Liver (tissue), 8 donors: ENCODE measurements at regions not wholly inside any gene's neighbourhood (a gene's known extent, or its start where the extent isn't known, plus 50 kb on each side); places are given as distances from the start of the nearest gene placed in this dataset.

Experiments used
- DNase-seq: peaks from one replicate; pipeline ENCODE4 v3.0.0-alpha.2; 2017; ENCODE audit warnings: low spot score
- H3K27ac ChIP-seq, 2 donors: one replicate each; pipeline ENCODE4 v1.7.0; 2013; ENCODE audit warnings: inconsistent platforms in 2 of 2, low read length in 2 of 2, control low read depth in 1 of 2, low read depth in 1 of 2, mild to moderate bottlenecking in 1 of 2
- H3K27me3 ChIP-seq, 4 donors: one replicate each; pipeline versions ENCODE4 v1.6.1 to v1.7.0; 2013; ENCODE audit warnings: low read length in 3 of 4, inconsistent platforms in 1 of 4, mild to moderate bottlenecking in 1 of 4, moderate library complexity in 1 of 4; ENCODE audit not compliant: control insufficient read depth in 4 of 4, insufficient read depth in 4 of 4
- H3K36me3 ChIP-seq, 4 donors: one replicate each; pipeline versions ENCODE4 v1.6.1 to v1.7.0; 2013; ENCODE audit warnings: low read length in 3 of 4, mild to moderate bottlenecking in 3 of 4, low read depth in 1 of 4, moderate library complexity in 1 of 4; ENCODE audit not compliant: control insufficient read depth in 4 of 4, insufficient read depth in 3 of 4
- H3K4me1 ChIP-seq, 4 donors: one replicate each; pipeline versions ENCODE4 v1.6.1 to v1.7.0; 2013; ENCODE audit warnings: low read length in 3 of 4, mild to moderate bottlenecking in 3 of 4, moderate library complexity in 1 of 4; ENCODE audit not compliant: control insufficient read depth in 4 of 4, insufficient read depth in 4 of 4
- H3K4me3 ChIP-seq, 3 donors: one replicate each; pipeline versions ENCODE4 v1.6.1 to v1.7.0; 2013; ENCODE audit warnings: low read length in 3 of 3, control low read depth in 1 of 3, low read depth in 1 of 3, mild to moderate bottlenecking in 1 of 3
- H3K9ac ChIP-seq, 2 donors: one replicate each; pipeline ENCODE4 v1.7.0; 2013; ENCODE audit warnings: low read length in 2 of 2, mild to moderate bottlenecking in 2 of 2, moderate library complexity in 2 of 2, control low read depth in 1 of 2, low read depth in 1 of 2
- H3K9me3 ChIP-seq, 4 donors: one replicate each; pipeline versions ENCODE4 v1.6.1 to v1.7.0; 2013; ENCODE audit warnings: low read length in 3 of 4; ENCODE audit not compliant: control insufficient read depth in 4 of 4
- ATF3 ChIP-seq: IDR thresholded peaks from 2 replicates; pipeline ENCODE4 v1.6.1; 2016; ENCODE audit warnings: antibody characterized with exemption
- CTCF ChIP-seq: fragments of 150-350 bp; IDR thresholded peaks from 2 replicates; pipeline ENCODE4 v1.5.1; 2017; ENCODE audit warnings: improper control_type of control experiment, low read depth, low read length; ENCODE audit not compliant: missing input control
- EGR1 ChIP-seq, 2 donors: IDR thresholded peaks; 2 replicates each; pipeline ENCODE4 v1.6.1; 2016 to 2018; ENCODE audit warnings: antibody characterized with exemption in 2 of 2, low read depth in 2 of 2
- FOXA1 ChIP-seq: IDR thresholded peaks from 2 replicates; pipeline ENCODE4 v1.6.1; 2016; ENCODE audit warnings: antibody characterized with exemption
- GABPA ChIP-seq, 2 donors: IDR thresholded peaks in 1 of 2; conservative IDR thresholded peaks in 1 of 2; 2 replicates each; pipeline ENCODE4 v1.6.1; 2016; ENCODE audit warnings: antibody characterized with exemption in 2 of 2, mild to moderate bottlenecking in 1 of 2, moderate library complexity in 1 of 2
- HNF4A ChIP-seq, 2 donors: conservative IDR thresholded peaks; 2 replicates each; pipeline ENCODE4 v1.6.1; 2016; ENCODE audit warnings: antibody characterized with exemption in 2 of 2, mild to moderate bottlenecking in 2 of 2
- HNF4G ChIP-seq: IDR thresholded peaks from 2 replicates; pipeline ENCODE4 v1.6.1; 2016; ENCODE audit warnings: antibody characterized with exemption
- JUND ChIP-seq, 2 donors: IDR thresholded peaks; 2 replicates each; pipeline ENCODE4 v1.6.1; 2016; ENCODE audit warnings: antibody characterized with exemption in 2 of 2
- MAX ChIP-seq: IDR thresholded peaks from 2 replicates; pipeline ENCODE4 v1.6.1; 2016; ENCODE audit warnings: antibody characterized with exemption
- NR2F2 ChIP-seq: IDR thresholded peaks from 2 replicates; pipeline ENCODE4 v1.6.1; 2016; ENCODE audit warnings: antibody characterized with exemption
- REST ChIP-seq: IDR thresholded peaks from 2 replicates; pipeline ENCODE4 v1.6.1; 2016; ENCODE audit warnings: antibody characterized with exemption, mild to moderate bottlenecking
- SP1 ChIP-seq: IDR thresholded peaks from 2 replicates; pipeline ENCODE4 v1.6.1; 2018; ENCODE audit warnings: antibody characterized with exemption, mild to moderate bottlenecking
- TAF1 ChIP-seq: conservative IDR thresholded peaks from 2 replicates; pipeline ENCODE4 v1.6.1; 2016; ENCODE audit warnings: antibody characterized with exemption, mild to moderate bottlenecking
- WGBS: extraction: QIAGEN DNeasy Blood & Tissue Kit; methylation state at CpG from one replicate; pipeline ENCODE4 v1.1.7; 2013; 5-methylcytosine and 5-hydroxymethylcytosine counted together
- donor health status: healthy.
- donor health status: healthy.
- donor health status: healthy.
- donor health status: healthy.
- donor health status: healthy.

GRCh38 chr20:11216451-11217314 is 542.9 kb upstream of the JAG1 start:
- no peak overlapping the region for H3K4me3 ChIP-seq
- H3K9me3 ChIP-seq, result no peaks in the 10 kb centered on the region
- H3K4me1 ChIP-seq, result no peaks in the 10 kb centered on the region
- TF ChIP-seq ATF3 (no peak), NR2F2 (peak; percentile 76)
- H3K27me3 ChIP-seq, result peaks cover 0 to 4% (median 0%) of the 10 kb centered on the region in 4 donors
- DNase-seq, result no peak
- 39% methylated on average over 7 of the region's 7 CpGs for WGBS
- H3K9ac ChIP-seq, result no peak overlapping the region
- peak overlapping the region in 1 of 2 donors; percentile 5 for H3K27ac ChIP-seq
- no peaks in the 10 kb centered on the region for H3K36me3 ChIP-seq

- Histone ChIP-seq H3K9ac (no peak overlapping the region), H3K36me3 (no peaks in the 10 kb centered on the region), H3K27me3 (peaks cover 0 to 4% (median 0%) of the 10 kb centered on the region in 4 donors), H3K4me1 (no peaks in the 10 kb centered on the region), H3K4me3 (no peak overlapping the region), H3K9me3 (no peaks in the 10 kb centered on the region), H3K27ac (no peak overlapping the region)
- DNase-seq, result no peak
- 55% methylated on average over 6 of the region's 6 CpGs for WGBS
- no peak for TF ChIP-seq MAX
- TF ChIP-seq CTCF, result no peak
- TF ChIP-seq EGR1 (IDR thresholded peaks at IDR 0.05; ENCODE audit: low read depth in 2 of 2), result no peak
- no peak for TF ChIP-seq FOXA1
- TF ChIP-seq GABPA (IDR thresholded peaks at IDR 0.05 in 1 of 2, conservative IDR thresholded peaks at IDR 0.05 in 1 of 2), result no peak
Observed at GRCh38 chr20:11217326-11218172, 543.8 kb upstream of the JAG1 start.

- peaks cover 0 to 4% (median 0%) of the 10 kb centered on the region in 4 donors for H3K27me3 ChIP-seq
- no peak overlapping the region for H3K27ac ChIP-seq
- H3K4me3 ChIP-seq, result no peak overlapping the region
- H3K9me3 ChIP-seq, result no peaks in the 10 kb centered on the region
- H3K36me3 ChIP-seq, result no peaks in the 10 kb centered on the region
- WGBS, result 23% methylated on average over 2 of the region's 2 CpGs
- DNase-seq, result no peak
- H3K4me1 ChIP-seq, result no peaks in the 10 kb centered on the region
- H3K9ac ChIP-seq, result no peak overlapping the region
- no peak for TF ChIP-seq GABPA (IDR thresholded peaks at IDR 0.05 in 1 of 2, conservative IDR thresholded peaks at IDR 0.05 in 1 of 2)
- TF ChIP-seq HNF4G, result no peak
- no peak for TF ChIP-seq EGR1 (IDR thresholded peaks at IDR 0.05; ENCODE audit: low read depth in 2 of 2)
- TF ChIP-seq REST, result no peak
- TF ChIP-seq SP1, result no peak
- TF ChIP-seq JUND (IDR thresholded peaks at IDR 0.05), result no peak
- TF ChIP-seq CTCF, result no peak
- TF ChIP-seq FOXA1, result no peak
- TF ChIP-seq TAF1, result no peak
- TF ChIP-seq HNF4A (conservative IDR thresholded peaks at IDR 0.05), result no peak
- TF ChIP-seq MAX, result no peak
- no peak for TF ChIP-seq NR2F2
Observed at GRCh38 chr20:11218173-11218680, 544.4 kb upstream of the JAG1 start.
